VCaP (cell line): ENCODE measurements at regions not wholly inside any gene's neighbourhood (a gene's known extent, or its start where the extent isn't known, plus 50 kb on each side); places are given as distances from the start of the nearest gene placed in this dataset.
"Not testable (repeated sequence)": the region's sequence is repeated elsewhere in the genome, so short reads cannot be mapped to it uniquely, and the experiment has no call there.

ENCODE experiments used
- H3K27ac ChIP-seq: fragments of 450-650 bp; 2 replicates; pipeline ENCODE4 v1.5.1; 2017
- TF ChIP-seq, protein P1 (sequence below): fragments of 450-650 bp; conservative IDR thresholded peaks from 2 replicates; pipeline ENCODE4 v1.5.1; 2017; ENCODE audit warnings: mild to moderate bottlenecking, moderate library complexity

DNA sequence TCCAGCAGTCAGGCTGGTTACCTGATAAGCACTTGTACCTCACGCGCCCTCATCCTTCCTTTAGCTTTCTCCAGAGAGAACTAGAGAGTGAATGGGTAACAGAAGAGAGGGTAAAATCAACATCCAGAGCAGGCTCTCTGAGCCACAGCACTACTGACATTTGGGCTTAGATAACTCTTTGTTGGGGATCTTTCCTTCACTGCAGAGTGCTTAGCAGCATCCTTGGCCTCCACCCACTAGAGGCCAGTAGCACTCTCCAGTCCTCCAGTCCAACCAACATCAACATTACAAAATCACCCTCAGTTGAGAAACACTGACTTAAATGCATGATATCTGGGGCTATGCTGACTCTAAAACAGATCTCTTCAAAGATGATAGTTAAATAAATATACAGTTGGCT lies 220.7 kb downstream of the TACR3 start:
- TF ChIP-seq, protein P1, sequence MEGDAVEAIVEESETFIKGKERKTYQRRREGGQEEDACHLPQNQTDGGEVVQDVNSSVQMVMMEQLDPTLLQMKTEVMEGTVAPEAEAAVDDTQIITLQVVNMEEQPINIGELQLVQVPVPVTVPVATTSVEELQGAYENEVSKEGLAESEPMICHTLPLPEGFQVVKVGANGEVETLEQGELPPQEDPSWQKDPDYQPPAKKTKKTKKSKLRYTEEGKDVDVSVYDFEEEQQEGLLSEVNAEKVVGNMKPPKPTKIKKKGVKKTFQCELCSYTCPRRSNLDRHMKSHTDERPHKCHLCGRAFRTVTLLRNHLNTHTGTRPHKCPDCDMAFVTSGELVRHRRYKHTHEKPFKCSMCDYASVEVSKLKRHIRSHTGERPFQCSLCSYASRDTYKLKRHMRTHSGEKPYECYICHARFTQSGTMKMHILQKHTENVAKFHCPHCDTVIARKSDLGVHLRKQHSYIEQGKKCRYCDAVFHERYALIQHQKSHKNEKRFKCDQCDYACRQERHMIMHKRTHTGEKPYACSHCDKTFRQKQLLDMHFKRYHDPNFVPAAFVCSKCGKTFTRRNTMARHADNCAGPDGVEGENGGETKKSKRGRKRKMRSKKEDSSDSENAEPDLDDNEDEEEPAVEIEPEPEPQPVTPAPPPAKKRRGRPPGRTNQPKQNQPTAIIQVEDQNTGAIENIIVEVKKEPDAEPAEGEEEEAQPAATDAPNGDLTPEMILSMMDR, result no peak
- H3K27ac ChIP-seq, result no peak overlapping the region

DNA sequence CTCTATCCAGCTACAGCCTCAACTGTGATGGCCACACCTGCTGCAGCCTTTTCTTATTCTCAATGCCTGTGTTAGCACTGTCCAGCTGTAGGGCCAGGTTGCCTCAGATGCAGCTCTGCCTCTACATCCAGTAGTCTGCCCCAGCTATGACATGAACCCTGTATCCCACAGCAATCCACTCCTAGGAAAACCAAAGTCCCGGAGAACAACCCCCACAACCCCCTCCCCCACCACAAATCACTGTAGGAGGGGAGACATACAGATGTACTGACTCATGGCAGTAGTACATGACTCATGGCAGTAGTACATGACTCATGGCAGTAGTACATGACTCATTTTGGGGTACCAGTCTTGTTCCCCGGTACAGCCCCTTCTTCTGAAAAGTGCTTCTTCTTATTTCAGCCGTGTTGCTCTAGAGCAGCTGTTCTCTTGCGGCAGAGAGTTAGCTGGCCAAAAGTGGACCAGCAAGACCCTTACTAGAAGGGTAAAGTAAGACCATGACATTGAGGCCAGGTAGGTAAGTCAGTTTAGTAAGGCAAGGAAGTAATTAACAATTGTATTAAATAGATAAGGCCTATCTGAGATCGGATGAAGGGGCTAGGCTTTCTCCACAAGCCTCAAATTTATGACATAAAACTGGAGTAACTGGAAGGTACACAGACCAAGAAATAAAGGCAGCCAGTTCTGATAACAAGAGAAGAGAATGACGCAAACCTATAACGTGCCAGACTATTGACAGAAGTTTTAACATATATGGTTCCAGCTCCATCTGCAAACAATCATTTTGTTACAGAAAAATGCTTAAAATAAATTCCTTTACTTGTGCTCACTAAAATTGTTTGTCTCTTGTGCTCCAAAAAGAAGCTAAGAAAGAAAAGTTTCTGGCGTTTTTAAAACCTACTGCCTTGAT lies 221.4 kb downstream of the TACR3 start:
- H3K27ac ChIP-seq, result no peak overlapping the region
- TF ChIP-seq, protein P1, result no peak

DNA sequence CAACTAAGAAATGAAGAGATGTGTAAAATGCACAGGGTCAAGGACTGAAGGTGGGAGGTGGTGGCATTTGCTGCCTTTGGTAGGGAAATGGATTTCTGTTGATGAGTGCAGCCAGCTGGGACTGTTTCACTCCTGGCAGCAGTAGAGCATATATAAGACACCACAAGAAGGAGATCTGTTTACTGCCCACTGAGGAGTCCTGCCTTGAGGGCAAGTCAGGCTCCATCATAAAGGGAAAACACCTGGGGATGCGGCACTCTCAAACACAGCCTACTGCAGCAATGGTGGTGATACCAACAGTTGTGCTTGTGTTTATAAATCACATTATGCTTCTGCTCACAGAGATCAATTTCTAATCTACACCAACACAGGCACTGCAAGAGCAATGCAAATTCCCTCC lies 222.1 kb downstream of the TACR3 start:
- no peak overlapping the region for H3K27ac ChIP-seq
- TF ChIP-seq, protein P1, result no peak

DNA sequence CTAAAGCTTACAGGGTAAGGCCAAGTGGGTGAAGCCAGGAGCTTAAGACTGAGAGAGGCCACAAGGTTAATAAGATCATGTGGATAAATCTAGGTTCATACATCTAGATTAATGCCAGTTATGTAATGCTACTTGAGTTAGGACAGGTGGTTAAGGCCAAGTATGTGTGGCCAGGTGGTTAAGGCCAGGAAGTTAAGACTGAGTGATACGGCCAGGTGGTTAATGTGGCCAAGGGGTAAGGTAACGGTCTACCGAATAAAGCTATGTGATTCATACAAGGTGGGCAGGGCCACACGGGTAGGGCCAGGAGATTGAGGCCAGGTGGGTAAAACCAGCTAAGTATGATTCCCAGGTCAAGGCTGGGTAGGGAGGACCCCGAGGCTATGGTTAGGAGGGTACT lies 223.0 kb downstream of the TACR3 start:
- no peak overlapping the region for H3K27ac ChIP-seq
- TF ChIP-seq, protein P1, result no peak

DNA sequence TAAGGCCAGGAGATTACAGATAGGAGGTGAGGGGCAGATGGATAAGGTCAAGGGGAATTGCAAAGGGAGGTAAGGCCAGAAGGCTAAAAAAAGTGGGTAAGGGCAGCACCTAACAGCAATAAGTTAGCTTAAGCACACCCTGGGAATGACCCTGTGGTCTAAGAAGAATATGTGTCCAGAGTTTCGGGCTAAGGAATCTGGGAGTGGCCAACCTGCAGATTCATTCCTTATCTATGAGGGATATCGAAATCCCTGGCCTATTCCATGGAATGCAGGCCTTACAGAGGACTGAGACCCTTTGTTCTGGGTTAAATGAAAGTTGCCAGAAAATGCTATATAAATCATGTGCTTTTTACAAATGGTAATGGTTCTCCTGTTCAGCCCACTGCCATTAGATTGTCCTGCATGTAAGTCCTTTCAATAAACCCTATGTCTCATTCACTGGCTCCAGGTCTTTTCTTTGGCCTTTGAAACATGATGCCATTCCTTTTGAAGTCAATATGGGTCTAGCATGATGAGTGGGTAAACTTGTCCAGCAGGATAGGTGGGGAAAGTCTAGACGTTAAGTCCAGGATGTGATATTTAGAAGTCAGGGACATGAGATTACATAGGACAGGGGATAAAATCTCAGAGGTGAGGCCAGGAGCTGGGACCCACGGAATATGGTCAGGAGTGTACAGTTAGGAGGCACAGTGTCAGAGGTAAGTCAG lies 226.2 kb downstream of the TACR3 start:
- H3K27ac ChIP-seq, result no peak overlapping the region
- TF ChIP-seq, protein P1, result no peak

DNA sequence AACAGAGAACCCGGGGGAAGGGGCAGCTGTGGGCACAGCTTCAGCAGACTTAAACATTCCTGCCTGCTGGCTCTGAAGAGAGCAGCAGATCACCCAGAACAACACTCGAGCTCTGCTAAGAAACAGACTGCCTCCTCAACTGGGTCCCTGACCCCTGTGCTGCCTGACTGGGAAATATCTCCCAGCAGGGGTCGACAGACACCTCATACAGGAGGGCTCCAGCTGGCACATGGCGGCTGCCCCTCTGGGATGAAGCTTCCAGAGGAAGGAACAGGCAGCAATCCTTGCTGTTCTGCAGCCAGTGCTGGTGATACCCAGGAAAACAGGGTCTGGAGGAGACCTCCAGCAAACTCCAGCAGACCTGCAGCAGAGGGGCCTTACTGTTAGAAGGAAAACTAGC lies 234.5 kb downstream of the TACR3 start:
- not testable (repeated sequence) for H3K27ac ChIP-seq

DNA sequence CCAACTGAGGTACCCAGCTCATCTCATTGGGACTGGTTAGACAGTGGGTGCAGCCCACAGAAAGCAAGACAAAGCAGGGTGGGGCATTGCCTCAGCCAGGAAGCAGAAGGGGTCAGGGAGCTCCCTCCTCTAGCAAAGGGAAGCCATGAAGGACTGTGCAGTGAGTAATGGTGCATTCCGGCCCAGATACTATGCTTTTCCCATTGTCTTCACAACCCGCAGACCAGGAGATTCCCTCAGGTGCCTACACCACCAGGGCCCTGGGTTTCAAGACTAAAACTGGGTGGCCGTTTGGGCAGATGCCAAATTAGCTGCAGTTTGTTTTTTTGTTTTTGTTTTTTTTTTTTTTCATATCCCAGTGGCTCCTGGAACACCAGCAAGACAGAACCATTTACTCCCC lies 235.3 kb downstream of the TACR3 start:
- no peak overlapping the region for H3K27ac ChIP-seq
- TF ChIP-seq, protein P1, result no peak

DNA sequence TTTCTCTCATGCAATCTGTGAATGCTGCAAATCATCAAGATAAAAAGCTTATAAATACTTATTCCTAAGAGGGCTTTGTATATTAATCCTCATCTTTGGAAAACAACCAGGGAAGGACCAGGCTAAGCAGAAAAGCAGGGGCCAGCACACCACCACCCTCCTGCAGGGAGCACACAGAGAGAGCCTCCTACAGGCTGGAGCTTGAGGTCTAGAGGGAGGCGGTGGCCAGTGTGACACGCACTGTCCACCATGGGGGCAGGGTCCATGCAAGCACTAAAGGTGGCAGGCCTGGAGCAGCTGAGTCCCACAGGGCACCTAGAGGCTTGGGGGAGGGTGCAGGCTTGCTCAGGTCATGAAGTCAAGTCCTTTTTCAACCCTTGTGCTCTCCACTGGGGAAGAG lies 236.9 kb downstream of the TACR3 start:
- H3K27ac ChIP-seq, result no peak overlapping the region
- TF ChIP-seq, protein P1, result no peak
